T-helper 2 cell treated with Interferon-gamma antibody and Interleukin-4, amounts not matched to agents 5 μg/mL and 100 μg/mL, for 36 hours (primary cell): ENCODE measurements at regions not wholly inside any gene's neighbourhood (a gene's known extent, or its start where the extent isn't known, plus 50 kb on each side); places are given as distances from the start of the nearest gene placed in this dataset.
"Not testable (repeated sequence)": the region's sequence is repeated elsewhere in the genome, so short reads cannot be mapped to it uniquely, and the experiment has no call there.

ENCODE experiments used
- DNase-seq: peaks from one replicate; pipeline ENCODE4 v3.0.0; 2021; ENCODE audit warnings: low spot score
- H3K27ac Mint-ChIP-seq: one replicate; pipeline ENCODE4 v1.8.0; 2021; ENCODE audit warnings: mild to moderate bottlenecking, mixed read lengths
- H3K27me3 Mint-ChIP-seq: one replicate; pipeline ENCODE4 v1.8.0; 2021; ENCODE audit warnings: low read depth, mixed read lengths
- H3K36me3 Mint-ChIP-seq: one replicate; pipeline ENCODE4 v1.8.0; 2021; ENCODE audit warnings: low read depth, mixed read lengths
- H3K4me1 Mint-ChIP-seq: one replicate; pipeline ENCODE4 v1.8.0; 2021; ENCODE audit warnings: low read depth, mixed read lengths
- H3K4me3 Mint-ChIP-seq: one replicate; pipeline ENCODE4 v1.8.0; 2022; ENCODE audit warnings: mild to moderate bottlenecking, moderate library complexity, mixed read lengths
- H3K9me3 Mint-ChIP-seq: one replicate; pipeline ENCODE4 v1.8.0; 2021; ENCODE audit warnings: mixed read lengths

DNA sequence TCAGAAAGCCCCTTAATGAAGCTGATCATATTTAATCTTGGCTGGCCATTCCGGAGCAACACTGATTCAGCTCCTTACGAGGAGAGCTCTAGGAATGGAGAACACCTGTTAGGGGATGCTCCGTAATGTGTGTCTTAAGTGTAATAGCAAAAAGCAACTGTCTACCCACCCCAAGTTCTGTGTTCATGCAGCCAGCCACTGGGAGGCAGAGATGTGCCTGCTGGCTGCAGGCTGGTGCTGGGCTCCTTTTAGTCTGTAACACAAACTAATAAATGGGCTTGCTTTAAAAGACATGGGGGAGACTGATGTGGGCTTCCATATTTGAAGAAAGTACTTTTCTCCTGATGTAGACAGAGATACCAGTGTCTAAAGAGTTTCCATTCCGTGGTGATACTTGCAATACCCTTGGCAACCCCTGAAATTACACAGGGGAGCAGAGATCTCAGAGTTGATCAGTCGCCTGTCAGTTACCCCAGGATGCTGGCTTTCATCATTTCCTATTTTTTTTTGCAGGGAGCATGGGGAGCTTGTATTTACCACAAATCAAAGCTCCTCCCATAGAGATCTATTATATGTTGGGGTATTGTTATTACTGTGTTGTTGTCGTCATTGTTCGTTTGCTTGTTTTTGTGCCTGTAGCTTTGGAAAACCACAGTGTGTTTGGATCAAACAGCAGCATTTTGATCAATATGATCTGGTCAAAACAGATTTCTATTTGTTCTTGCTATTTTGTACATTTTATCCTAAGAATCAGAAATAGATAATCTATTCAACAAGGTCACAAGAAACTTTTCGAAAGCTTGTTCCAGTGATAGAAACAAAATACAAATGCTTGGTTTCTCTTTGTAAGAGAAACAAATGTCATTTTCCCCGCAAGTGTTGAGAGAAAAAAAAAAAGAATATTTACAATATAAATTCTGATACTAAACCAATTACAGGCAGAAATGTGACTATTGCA is 65.8 kb downstream of the MTX3 start:
- H3K36me3 Mint-ChIP-seq: no peaks in the 10 kb centered on the region
- H3K4me3 Mint-ChIP-seq: no peak overlapping the region
- no peak overlapping the region for H3K27ac Mint-ChIP-seq
- H3K4me1 Mint-ChIP-seq: peaks cover 7% of the 10 kb centered on the region
- DNase-seq: no peak
- H3K9me3 Mint-ChIP-seq: no peaks in the 10 kb centered on the region
- peaks cover 10% of the 10 kb centered on the region for H3K27me3 Mint-ChIP-seq

DNA sequence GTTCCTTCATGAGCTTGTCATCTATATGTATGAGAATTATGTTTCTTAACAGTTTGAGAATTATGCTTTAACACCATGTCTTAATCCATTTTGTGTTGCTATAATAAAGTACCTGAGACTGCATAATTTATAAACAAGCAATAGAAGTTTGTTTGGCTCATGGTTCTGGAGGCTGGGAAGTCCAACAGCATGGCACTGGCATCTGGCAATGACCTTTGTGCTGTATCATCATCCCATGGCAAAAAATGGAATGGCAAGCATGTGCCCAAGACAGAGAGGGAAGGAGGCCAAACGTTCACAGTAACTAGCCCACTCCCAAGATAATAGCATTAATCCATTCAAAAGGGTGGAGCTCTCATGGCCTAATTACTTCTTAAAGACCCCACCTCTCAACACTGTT is 67.6 kb downstream of the MTX3 start:
- DNase-seq: no peak
- peaks cover 10% of the 10 kb centered on the region for H3K27me3 Mint-ChIP-seq
- no peaks in the 10 kb centered on the region for H3K36me3 Mint-ChIP-seq
- peaks cover 1% of the 10 kb centered on the region for H3K9me3 Mint-ChIP-seq
- H3K27ac Mint-ChIP-seq: no peak overlapping the region
- H3K4me1 Mint-ChIP-seq: peaks cover 7% of the 10 kb centered on the region
- H3K4me3 Mint-ChIP-seq: no peak overlapping the region

DNA sequence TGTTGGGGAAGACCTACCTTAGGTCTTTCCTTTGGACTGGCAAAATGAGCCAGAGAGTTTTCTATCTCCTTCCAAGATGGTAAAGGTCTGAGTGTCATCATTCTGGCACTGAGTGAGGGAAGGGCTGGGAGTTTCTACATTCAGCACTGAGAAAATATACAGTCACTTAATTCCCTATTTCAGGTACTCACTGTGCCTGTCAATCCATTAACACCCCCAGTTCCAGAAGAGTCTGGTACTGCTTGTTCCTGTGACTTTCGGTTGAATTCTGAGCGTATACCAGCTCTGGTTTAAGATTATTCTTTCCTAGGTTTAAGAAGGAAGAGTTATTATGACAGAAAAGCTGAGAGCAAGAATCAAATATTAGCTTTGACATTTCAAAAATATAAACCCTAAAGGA is 68.4 kb downstream of the MTX3 start:
- no peak for DNase-seq
- Mint-ChIP-seq H3K4me3 (no peak overlapping the region), H3K36me3 (no peaks in the 10 kb centered on the region), H3K9me3 (peaks cover 4% of the 10 kb centered on the region), H3K4me1 (peaks cover 7% of the 10 kb centered on the region), H3K27ac (no peak overlapping the region), H3K27me3 (peaks cover 11% of the 10 kb centered on the region)

DNA sequence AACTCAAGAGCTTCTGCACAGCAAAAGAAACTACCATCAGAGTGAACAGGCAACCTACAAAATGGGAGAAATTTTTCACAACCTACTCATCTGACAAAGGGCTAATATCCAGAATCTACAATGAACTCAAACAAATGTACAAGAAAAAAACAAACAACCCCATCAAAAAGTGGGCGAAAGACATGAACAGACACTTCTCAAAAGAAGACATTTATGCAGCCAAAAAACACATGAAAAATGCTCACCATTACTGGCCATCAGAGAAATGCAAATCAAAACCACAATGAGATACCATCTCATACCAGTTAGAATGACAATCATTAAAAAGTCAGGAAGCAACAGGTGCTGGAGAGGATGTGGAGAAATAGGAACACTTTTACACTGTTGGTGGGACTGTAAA is 83.6 kb downstream of the MTX3 start:
- not testable (repeated sequence) for H3K4me3 Mint-ChIP-seq, H3K36me3 Mint-ChIP-seq, H3K27me3 Mint-ChIP-seq, DNase-seq, H3K9me3 Mint-ChIP-seq, H3K4me1 Mint-ChIP-seq, H3K27ac Mint-ChIP-seq

DNA sequence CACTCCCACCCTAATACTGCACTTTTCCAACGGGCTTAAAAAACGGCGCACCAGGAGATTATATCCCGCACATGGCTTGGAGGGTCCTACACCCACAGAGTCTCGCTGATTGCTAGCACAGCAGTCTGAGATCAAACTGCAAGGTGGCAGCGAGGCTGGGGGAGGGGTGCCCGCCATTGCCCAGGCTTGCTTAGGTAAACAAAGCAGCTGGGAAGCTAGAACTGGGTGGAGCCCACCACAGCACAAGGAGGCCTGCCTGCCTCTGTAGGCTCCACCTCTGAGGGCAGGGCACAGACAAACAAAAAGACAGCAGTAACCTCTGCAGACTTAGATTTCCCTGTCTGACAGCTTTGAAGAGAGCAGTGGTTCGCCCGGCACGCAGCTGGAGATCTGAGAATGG is 88.5 kb downstream of the MTX3 start:
- not testable (repeated sequence) for H3K9me3 Mint-ChIP-seq, H3K4me1 Mint-ChIP-seq, H3K4me3 Mint-ChIP-seq, H3K27ac Mint-ChIP-seq, DNase-seq, H3K36me3 Mint-ChIP-seq
- peaks cover 24% of the 10 kb centered on the region for H3K27me3 Mint-ChIP-seq

DNA sequence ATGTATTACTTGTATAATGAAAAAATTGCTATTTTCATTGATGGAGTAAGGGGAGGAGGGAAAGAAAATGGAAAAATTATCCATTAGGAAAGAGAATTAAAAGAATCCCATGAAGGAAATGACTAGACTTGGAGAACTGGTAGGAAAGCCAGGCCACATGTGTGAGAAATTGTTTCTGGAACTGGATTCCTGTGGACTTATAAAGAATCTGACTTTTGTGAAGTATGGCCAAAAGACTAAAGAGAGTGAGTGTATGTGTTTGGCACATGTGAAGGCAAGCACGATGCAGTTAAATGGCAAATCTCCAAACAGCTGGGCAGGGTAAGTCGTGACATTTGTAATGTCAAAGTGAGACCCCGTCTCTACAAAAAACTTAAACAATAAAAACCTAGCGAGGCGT is 89.4 kb downstream of the MTX3 start:
- Mint-ChIP-seq H3K36me3 (no peaks in the 10 kb centered on the region), H3K27me3 (peaks cover 32% of the 10 kb centered on the region), H3K4me1 (no peaks in the 10 kb centered on the region), H3K4me3 (no peak overlapping the region), H3K9me3 (no peaks in the 10 kb centered on the region), H3K27ac (no peak overlapping the region)
- DNase-seq: no peak

DNA sequence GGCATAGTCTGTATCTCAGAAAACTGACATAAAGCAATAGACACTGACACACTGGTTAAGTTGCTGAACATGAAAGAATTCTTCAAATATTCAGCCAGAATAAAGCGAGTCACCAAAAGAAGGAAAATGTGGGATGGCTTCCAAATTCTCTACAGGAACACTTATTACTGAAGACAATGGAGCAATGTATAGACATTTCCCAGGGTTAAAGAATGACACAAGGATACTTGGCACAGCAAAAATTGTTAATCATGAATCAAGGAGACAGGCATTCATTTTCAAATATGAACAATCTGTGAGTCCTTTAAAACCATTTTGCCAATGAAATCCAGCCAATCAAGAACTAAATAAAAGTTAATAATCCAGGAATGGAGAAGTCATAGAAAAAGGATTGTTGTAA is 92.5 kb downstream of the MTX3 start:
- H3K4me1 Mint-ChIP-seq: no peaks in the 10 kb centered on the region
- H3K36me3 Mint-ChIP-seq: no peaks in the 10 kb centered on the region
- H3K9me3 Mint-ChIP-seq: no peaks in the 10 kb centered on the region
- no peak for DNase-seq
- H3K4me3 Mint-ChIP-seq: no peak overlapping the region
- no peak overlapping the region for H3K27ac Mint-ChIP-seq
- H3K27me3 Mint-ChIP-seq: peaks cover 38% of the 10 kb centered on the region

DNA sequence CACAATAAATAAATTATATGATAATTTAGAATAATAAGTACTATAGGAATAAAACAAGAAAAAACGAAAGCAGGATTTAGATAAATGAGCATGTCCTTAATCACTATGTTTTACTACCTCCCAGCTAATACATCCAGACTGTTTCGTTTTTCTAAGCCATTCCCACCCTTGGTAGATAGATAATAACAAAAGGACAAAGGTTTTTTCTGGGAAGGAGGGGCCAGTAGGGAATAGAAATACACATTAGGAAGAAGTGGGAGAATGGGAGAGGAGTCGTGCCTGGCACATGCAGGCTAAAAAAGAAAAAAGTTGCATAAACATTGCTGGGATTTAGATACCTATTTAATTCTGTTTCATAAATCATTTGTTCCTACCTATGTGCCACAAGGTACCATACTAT is 97.1 kb downstream of the MTX3 start:
- Mint-ChIP-seq H3K9me3 (no peaks in the 10 kb centered on the region), H3K4me1 (peaks cover 3% of the 10 kb centered on the region), H3K27ac (no peak overlapping the region), H3K27me3 (peaks cover 48% of the 10 kb centered on the region), H3K36me3 (no peaks in the 10 kb centered on the region), H3K4me3 (no peak overlapping the region)
- no peak for DNase-seq

DNA sequence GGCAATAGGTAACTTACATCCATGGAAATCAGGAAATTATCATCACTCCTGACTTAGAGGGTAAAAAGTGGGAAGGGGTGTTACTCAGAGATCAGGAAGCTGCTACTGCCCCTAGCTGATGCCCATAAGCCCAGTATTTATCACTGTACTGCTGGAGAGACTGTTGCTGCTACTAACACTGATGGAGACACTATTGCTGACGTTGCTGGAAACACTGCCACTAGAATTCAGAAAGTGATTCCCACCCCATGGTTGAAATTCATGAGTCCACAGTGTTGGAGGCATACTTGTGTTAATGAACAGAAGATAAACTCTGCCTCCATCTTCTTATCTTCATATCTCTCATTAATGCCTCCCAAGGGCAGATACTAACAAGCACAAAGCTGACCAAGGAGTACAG is 97.6 kb downstream of the MTX3 start:
- Mint-ChIP-seq H3K4me1 (peaks cover 3% of the 10 kb centered on the region), H3K27me3 (peaks cover 44% of the 10 kb centered on the region), H3K36me3 (no peaks in the 10 kb centered on the region), H3K4me3 (no peak overlapping the region), H3K9me3 (no peaks in the 10 kb centered on the region), H3K27ac (no peak overlapping the region)
- no peak for DNase-seq

DNA sequence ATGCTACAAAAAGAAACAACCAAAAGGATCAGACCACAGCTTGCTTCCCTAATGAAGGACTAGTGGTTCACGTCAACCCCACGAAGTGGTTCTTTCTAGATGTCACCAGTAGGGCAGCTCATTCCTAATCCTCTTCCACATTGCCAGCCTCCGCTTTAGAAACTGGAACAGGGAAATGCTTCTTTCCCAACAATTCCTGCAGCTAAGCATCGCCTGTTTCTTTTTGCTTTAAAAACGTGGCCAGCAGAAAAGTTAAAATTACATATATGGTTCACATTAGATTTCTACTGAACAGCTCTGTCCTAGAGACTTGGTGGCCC is 100.2 kb downstream of the MTX3 start:
- no peak overlapping the region for H3K27ac Mint-ChIP-seq
- peaks cover 27% of the 10 kb centered on the region for H3K27me3 Mint-ChIP-seq
- DNase-seq: no peak
- no peaks in the 10 kb centered on the region for H3K36me3 Mint-ChIP-seq
- H3K4me3 Mint-ChIP-seq: no peak overlapping the region
- peaks cover 9% of the 10 kb centered on the region for H3K9me3 Mint-ChIP-seq
- H3K4me1 Mint-ChIP-seq: peaks cover 3% of the 10 kb centered on the region

DNA sequence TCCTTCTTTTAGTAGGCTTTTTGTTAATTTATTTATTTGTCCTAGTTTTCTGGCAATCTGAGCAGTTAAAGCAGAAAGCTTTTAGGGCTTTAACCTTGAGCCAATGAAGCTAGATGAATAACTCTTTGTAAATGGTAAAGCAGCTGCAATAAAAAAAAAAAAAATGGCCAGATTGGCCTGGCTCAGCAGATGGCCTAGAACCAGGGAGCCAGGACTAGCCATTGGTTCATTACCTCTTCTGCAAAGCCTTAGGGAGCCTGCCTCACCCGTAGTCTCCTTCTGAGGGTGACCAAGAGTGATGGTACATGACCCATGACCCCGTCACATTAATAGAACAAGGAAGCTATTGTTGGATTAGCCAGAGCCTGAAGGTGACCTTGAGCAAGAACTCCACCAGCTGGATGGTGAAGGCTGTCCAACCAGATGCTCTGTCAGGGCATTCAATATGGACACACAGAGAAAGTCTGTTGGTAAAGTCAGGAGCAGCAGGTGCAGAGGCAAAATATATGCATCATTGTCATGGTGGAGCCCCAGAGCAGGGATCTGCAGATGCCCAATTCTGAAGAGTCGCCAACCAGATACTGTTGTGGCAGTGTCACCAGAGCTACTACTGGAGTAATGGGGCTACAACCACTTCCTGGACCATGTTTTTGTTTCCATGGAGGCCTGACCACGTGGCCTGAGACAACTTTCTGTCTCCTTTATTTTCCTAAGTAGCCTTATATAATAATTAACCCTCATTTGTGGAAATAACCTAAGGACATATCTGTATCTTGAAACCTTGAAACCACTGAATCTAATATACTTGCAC is 100.7 kb downstream of the MTX3 start:
- no peak overlapping the region for H3K27ac Mint-ChIP-seq

DNA sequence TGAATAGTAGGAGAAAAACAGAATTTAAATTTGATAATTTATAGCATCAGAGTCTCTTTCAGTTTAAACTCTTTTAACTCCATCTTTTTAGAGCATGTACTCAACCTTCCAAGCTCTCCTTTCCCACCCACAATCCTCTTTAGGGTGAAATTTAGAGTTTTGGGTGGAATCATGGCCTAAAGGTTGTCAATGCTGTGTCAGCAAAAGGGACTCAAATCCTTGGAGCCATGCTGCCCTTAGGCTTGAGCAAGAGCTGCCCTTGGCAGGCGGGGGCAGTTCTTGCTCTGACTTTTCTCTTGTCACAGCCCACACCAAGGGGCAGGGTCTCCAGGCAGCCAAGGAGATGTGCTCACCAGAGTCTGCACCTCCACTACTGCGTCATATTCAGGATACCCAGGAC is 102.4 kb downstream of the MTX3 start:
- H3K9me3 Mint-ChIP-seq: peaks cover 9% of the 10 kb centered on the region
- no peak for DNase-seq
- H3K27ac Mint-ChIP-seq: no peak overlapping the region
- no peaks in the 10 kb centered on the region for H3K36me3 Mint-ChIP-seq
- H3K4me3 Mint-ChIP-seq: no peak overlapping the region
- peaks cover 16% of the 10 kb centered on the region for H3K27me3 Mint-ChIP-seq
- peaks cover 4% of the 10 kb centered on the region for H3K4me1 Mint-ChIP-seq

More for the DNA sequence above, 100.7 kb downstream of the MTX3 start:
- Mint-ChIP-seq H3K4me3 (no peak overlapping the region), H3K36me3 (no peaks in the 10 kb centered on the region), H3K9me3 (peaks cover 9% of the 10 kb centered on the region), H3K27me3 (peaks cover 24% of the 10 kb centered on the region), H3K4me1 (peaks cover 3% of the 10 kb centered on the region)
- DNase-seq: no peak

DNA sequence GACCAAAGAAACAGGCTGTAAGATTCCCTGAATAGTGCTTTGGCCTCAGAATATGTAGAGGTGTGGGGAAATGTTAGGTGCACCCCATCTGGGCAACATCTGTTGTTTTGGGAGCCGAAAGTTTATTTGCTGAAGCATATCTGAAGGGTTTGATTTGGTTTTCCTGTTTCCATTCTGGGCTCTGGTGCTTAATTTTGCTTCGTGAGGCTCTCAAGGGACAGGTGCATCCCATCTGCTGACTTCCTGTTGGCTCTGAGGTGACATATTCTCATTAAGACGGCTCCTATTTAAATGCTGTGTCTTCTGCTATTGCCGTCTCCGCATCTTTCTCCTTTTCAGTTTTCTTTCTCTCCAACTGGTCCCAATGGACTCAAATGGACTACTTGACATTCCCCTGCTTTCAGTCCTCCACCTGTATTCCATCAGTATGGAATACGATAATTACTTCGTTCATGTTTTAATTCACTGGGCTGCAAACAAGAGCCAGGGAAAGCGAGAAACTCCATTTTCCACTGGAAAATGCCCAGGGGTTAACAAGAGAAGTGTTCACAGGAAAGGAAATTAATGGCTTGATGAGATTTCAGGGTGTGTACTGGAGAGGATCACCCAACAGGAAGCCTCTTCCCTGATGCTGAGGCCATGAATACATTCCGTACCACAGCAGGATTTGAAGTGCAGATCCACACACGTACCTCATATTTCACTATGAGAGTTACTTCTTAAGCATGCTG is 104.0 kb downstream of the MTX3 start:
- Mint-ChIP-seq H3K4me3 (no peak overlapping the region), H3K4me1 (peaks cover 5% of the 10 kb centered on the region), H3K36me3 (no peaks in the 10 kb centered on the region), H3K9me3 (peaks cover 9% of the 10 kb centered on the region), H3K27me3 (peaks cover 5% of the 10 kb centered on the region), H3K27ac (no peak overlapping the region)
- no peak for DNase-seq

DNA sequence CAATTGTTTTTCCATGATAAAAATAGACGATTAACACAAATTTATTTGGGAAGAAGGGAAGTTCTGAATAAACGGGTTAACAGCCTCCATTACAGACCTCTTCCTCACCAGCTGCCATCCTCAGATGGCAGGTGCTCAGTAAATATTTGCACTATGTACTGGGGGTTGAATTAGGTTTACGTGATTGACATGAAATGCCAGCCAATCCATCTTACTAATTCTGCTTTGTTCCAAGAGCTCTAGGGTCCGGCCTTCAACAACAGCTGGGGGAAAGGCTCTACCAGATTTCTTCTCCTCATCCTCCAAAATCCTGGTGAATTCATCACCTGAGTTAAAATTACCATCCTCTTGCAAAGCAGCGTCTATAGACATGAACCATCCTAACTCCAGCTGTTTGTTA is 104.6 kb downstream of the MTX3 start:
- H3K9me3 Mint-ChIP-seq: peaks cover 9% of the 10 kb centered on the region
- H3K4me1 Mint-ChIP-seq: peaks cover 5% of the 10 kb centered on the region
- no peaks in the 10 kb centered on the region for H3K36me3 Mint-ChIP-seq
- no peak overlapping the region for H3K4me3 Mint-ChIP-seq
- H3K27ac Mint-ChIP-seq: no peak overlapping the region
- peaks cover 5% of the 10 kb centered on the region for H3K27me3 Mint-ChIP-seq
- DNase-seq: no peak
